GM19463 (cell line): ENCODE measurements at regions not wholly inside any gene's neighbourhood (a gene's known extent, or its start where the extent isn't known, plus 50 kb on each side); places are given as distances from the start of the nearest gene placed in this dataset.

Experiments
- ATAC-seq: cut with Tn5 transposase; IDR thresholded peaks from one replicate; pipeline ENCODE4 v1.9.1; 2021; ENCODE audit warnings: mild to moderate bottlenecking, moderate library complexity; ENCODE audit not compliant: unreplicated experiment

- ATAC-seq: no peak
Measured at GRCh38 chr3:117736846-117737245, 1027.3 kb downstream of the TUSC7 start.

GRCh38 chr3:117743993-117744392 is 1034.4 kb downstream of the TUSC7 start:
- no peak for ATAC-seq

GRCh38 chr3:117744935-117745334 is 1035.4 kb downstream of the TUSC7 start:
- no peak for ATAC-seq

DNA sequence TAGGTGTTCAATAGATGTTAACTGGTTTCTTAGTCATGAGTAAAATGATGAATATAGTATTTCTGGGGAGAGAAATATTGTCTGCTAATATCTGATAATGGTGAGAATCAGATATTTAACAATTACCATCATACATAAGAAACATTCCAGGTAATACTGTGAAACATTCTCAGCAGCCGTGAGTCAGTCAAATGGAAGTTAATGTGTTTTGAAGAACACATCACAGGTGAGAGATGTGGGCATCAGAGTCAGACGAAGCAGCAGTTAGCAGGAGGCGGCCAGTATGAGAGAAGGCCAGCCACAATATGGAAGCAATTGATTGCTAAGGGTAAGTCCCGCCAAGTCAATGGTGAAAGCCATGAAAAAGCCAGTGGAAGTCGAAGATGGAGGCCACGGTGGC is 1035.9 kb downstream of the TUSC7 start:
- no peak for ATAC-seq

- ATAC-seq: no peak
Measured at GRCh38 chr3:117746066-117746465, 1036.5 kb downstream of the TUSC7 start.

GRCh38 chr3:117748131-117748530 is 1038.6 kb downstream of the TUSC7 start:
- ATAC-seq: no peak

- no peak for ATAC-seq
Measured at GRCh38 chr3:117750674-117751269, 1041.2 kb downstream of the TUSC7 start.

GRCh38 chr3:117751651-117752050 is 1042.1 kb downstream of the TUSC7 start:
- ATAC-seq: no peak

- no peak for ATAC-seq
Measured at GRCh38 chr3:117752984-117753717, 1043.6 kb downstream of the TUSC7 start.

- no peak for ATAC-seq
Measured at GRCh38 chr3:117754058-117754457, 1044.5 kb downstream of the TUSC7 start.

DNA sequence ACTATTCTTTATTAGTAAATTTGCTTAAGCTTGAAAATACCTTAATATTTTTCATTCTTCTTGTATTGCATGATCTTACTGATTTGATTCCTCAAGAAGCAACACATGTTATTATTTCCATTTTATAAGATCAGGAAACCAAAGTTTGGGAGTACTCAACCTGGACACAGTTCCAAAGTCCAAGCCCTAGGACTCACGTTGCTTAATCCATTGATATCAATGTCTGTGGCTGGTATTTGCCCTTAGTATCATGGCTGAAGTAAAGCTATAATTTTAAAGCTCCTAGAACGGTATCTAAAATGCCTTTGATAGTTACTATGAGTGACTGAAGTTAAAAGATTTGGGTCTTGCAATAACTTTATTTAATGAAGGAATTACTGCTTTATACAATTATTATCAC is 1045.3 kb downstream of the TUSC7 start:
- no peak for ATAC-seq

DNA sequence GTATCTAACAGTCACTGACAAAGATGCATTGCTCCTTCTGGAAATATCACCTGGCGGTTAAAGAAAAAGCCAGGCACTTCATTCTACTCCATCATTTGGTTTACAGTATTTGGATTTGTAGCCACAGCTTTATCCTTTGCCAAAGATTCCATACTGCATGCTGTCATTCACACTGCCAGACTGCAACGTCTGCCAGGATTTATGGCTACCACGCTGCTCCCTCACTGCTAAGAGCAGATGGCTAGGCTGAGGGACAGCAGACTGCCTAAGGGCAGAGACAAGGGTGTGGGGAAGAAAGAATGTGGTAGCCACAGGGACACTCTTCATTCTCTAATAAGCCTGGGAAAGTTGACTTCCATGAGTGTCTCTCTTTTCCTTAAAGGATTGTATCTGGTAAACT is 1047.0 kb downstream of the TUSC7 start:
- no peak for ATAC-seq

DNA sequence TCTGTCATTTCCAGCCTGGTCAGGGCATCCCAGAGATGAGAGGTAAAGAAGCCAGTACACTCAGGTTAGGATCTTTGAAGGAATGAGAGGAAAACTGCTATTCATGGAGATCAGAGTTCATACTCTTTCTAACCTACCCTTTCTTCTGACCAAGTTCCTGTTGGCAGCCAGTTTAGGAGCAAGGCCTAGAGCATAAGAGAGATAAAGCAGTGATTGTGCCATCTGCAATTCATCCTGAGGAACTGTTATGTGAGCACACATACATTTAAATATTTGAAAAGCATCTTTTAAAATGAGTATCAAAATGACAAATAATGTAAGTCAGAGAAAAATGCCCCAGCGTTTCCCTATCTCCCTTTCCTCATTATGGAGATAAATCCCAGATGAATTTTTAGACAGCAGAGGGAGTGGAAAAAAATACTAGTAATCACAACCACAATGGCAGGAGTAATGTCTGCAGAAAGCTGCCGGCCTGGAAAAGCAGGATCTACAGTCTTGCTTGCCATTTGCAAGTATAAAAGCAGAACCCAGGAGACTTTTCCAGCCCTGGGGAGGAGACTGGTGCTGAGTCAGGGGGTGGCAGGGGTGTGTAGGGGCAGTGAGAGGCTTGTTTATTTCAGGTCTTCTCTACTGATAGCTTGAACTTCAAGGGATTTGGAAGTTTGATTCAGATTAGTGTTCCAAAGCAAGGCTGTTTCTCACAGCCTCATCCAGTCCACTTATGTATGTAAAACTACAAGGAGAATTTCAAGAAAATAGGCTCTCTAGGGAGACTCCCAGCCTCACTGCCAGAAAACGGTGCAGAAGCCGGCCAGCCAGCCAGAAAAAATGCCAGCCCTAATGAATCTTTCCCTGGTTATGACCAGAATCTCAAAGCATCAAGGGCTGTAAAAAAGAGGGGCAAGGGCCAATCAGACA is 1052.4 kb downstream of the TUSC7 start:
- no peak for ATAC-seq

DNA sequence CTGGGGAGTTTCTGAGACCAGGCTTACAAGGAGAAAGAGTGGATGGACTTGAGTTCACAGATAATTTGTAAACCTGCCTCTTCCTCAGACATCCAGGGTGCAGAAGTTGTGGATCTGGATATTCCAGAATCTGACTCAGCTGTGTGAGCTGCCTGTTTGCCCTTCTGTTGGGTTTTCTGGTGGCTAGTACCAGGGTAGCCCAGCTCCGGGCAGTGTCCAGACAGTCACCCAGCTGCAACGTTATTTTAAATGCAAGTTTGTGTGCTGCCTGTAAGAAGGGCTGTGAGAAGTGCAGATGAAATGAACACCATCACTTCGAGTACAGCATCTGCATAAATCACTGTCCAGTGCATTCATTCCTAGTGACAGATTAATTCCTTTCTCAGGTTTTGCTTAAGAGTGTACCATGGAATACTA is 1053.0 kb downstream of the TUSC7 start:
- no peak for ATAC-seq

DNA sequence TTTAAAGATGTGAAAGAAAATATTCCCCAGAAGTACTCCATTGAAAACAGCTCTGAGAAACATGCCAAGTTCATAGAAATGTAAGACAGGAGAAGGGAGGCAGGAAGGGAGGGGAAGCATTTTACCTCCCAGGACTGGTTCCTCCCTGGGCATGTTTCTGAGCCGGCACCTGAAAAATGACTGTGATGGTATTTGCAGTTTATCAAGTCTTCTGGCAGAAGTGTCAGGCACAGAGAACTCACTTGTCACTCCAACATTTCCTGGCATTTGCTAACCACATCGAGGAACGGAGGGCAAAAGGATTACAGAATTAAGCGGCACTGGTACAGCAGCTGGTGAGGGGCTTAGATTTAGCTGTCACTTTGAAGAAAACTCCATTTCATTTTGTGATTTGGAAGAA is 1054.0 kb downstream of the TUSC7 start:
- no peak for ATAC-seq

GRCh38 chr3:117768581-117768980 is 1059.0 kb downstream of the TUSC7 start:
- no peak for ATAC-seq

DNA sequence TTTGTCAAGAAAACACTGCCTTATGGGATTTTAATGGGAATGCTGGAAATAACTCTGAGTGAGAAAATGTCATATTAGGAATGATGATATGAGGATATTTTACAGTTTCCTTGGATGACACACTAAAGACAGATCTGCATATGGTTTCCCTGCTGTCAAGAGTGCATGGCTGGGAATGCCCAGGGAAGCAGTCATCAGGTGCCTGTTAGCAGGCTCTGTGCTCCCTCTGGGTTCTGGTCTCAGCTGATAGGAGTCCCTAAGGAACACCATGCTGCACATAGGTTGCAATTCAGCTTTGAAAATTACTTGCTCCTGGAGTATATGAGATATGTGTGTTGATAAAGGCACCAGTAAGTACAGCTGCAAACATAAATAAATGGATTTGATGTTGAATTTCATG is 1064.6 kb downstream of the TUSC7 start:
- ATAC-seq: no peak

DNA sequence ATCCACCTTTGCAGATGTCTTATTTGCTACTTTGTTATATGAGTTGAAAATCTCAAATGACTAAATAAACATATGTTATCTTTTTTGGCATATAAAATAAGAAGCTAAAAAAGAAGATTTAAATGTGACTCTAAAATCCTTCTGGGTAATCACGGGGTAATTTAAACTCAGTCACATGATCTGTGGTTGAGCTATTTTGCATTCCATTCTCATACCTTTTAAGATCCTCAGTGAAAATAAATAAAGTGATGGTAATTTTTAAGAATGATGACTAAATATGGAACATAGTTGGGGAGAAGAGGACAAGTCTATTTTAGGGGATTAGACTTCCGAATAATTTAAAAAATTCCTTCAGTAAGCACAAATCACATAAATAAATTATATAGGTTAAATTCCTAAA is 1076.8 kb downstream of the TUSC7 start:
- no peak for ATAC-seq

DNA sequence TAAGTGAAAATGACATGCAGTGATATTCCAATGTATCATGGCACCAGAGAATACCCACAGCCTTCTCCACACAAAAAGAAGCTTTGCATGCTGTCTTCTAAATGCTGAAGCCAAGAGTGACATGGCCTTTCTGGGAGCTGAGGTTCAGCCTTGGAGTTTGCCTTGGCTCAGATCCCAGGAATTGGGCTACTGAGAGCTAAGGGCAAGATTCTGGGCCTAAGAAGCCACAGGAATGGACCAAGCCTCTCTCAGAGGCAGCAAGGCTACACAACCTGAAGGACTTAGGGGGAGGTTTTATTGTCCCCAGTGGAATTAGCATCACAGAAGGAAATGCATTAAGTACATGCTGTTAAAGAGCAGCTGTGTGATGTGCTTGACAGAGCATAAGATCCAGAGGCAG is 1078.5 kb downstream of the TUSC7 start:
- ATAC-seq: no peak

GRCh38 chr3:117788506-117788905 is 1078.9 kb downstream of the TUSC7 start:
- no peak for ATAC-seq

- no peak for ATAC-seq
Measured at GRCh38 chr3:117790235-117790987, 1080.8 kb downstream of the TUSC7 start.
